ENCODE measurements at regions not wholly inside any gene's neighbourhood (a gene's known extent, or its start where the extent isn't known, plus 50 kb on each side); places are given as distances from the start of the nearest gene placed in this dataset.

DNA sequence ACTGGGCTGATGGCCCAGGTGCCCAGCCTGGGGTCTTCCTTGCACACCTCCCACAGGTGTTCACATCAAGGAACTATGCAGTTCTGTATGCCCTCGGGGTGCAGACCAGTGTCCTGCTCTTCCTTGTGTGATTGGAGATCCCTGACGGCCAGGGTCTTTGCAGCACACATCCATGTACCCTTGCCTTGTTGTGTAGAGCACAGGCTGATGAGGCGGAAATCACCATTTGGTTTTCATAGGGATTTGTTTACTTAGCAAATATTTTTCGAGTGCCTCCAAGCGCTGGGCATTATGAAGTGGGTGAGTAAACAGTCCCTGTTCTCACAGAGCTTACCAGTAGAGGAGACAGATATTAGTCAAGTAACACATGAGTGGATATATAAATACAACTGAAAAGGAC, 209.3 kb upstream of the UMPS start:
- H3K4ac ChIP-seq (ENCODE audit: low read length) = no peak overlapping the region
- H2AK5ac ChIP-seq (ENCODE audit: low read depth, low read length) = no peak overlapping the region
- DNase-seq (ENCODE audit: low spot score) = no peak
- H4K8ac ChIP-seq (ENCODE audit: low read depth, low read length) = no peak overlapping the region
- no peak overlapping the region for H2BK12ac ChIP-seq (ENCODE audit: low read length)
- H3K4me2 ChIP-seq (ENCODE audit: insufficient read depth, low read length, poor library complexity, severe bottlenecking) = no peak overlapping the region
- no peak overlapping the region for H4K91ac ChIP-seq (ENCODE audit: low read depth, low read length, poor library complexity)
- H3K18ac ChIP-seq (ENCODE audit: low read length) = no peak overlapping the region
- no peak overlapping the region for H3K4me3 ChIP-seq (ENCODE audit: low read length in 2 of 2)
- H3K14ac ChIP-seq (ENCODE audit: low read length) = no peak overlapping the region
- H3K23ac ChIP-seq (ENCODE audit: low read depth, low read length, poor library complexity) = peak overlapping the region; percentile 27
- no peak overlapping the region for H3K27ac ChIP-seq (replicated peaks; ENCODE audit: low read length)
- WGBS, 2 donors (ENCODE audit: extremely low coverage in 2 of 2, insufficient read length in 2 of 2, insufficient replicate concordance in 1 of 2) = no CpG with 5 or more reads among the region's 5 CpGs
- H2BK15ac ChIP-seq (ENCODE audit: low read length) = no peak overlapping the region
- H3K4me1 ChIP-seq (ENCODE audit: control insufficient read depth in 2 of 2, insufficient read depth in 1 of 2, low read depth in 1 of 2, low read length in 2 of 2) = no peaks in the 10 kb centered on the region
- H3K79me1 ChIP-seq (ENCODE audit: low read depth, low read length) = no peaks in the 10 kb centered on the region
- no peaks in the 10 kb centered on the region for H3K27me3 ChIP-seq (ENCODE audit: control insufficient read depth in 3 of 3, insufficient read depth in 3 of 3, low read depth in 1 of 3, low read length in 3 of 3)
- no peaks in the 10 kb centered on the region for H3K36me3 ChIP-seq (replicated peaks in 1 of 2; ENCODE audit: control insufficient read depth in 2 of 2, insufficient read depth in 2 of 2, low read length in 2 of 2)
- no peak overlapping the region for H2AFZ ChIP-seq (ENCODE audit: low read length)
- H2BK120ac ChIP-seq (ENCODE audit: low read depth, low read length) = no peak overlapping the region
- H2BK5ac ChIP-seq (ENCODE audit: low read length) = no peak overlapping the region
- H3K9me3 ChIP-seq (replicated peaks in 1 of 2; ENCODE audit: control insufficient read depth in 2 of 2, insufficient read depth in 1 of 2, low read depth in 1 of 2, low read length in 2 of 2) = no peaks in the 10 kb centered on the region
- H3K9ac ChIP-seq (ENCODE audit: low read depth, low read length, poor library complexity) = no peak overlapping the region

DNA sequence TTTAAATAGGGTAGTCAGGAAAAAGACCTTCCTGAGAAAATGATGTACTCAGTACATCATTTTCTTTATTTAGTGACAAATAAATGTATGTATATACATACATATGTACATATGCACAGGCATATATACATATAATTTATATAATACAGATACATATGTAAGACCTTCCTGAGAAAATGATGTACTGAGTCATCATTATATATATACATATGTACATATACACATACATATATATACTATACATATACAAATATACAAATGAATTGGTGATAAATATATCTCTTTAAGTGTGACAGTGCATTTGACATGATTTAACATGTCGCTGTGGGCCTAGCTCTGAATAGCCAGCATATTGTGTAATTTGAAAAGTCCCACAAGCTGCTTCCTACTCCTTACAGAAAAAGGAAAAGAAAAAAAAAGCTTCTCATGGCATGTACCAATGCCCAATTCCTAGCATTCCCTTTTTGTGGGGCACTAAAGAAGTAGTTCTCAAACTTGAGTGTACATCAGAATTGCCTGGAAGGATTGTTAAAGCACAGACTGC, 208.1 kb upstream of the UMPS start:
- no peak overlapping the region for H2AFZ ChIP-seq (ENCODE audit: low read length)
- H3K4me2 ChIP-seq (ENCODE audit: insufficient read depth, low read length, poor library complexity, severe bottlenecking) = no peak overlapping the region
- no peak overlapping the region for H3K14ac ChIP-seq (ENCODE audit: low read length)
- no peaks in the 10 kb centered on the region for H3K36me3 ChIP-seq (replicated peaks in 1 of 2; ENCODE audit: control insufficient read depth in 2 of 2, insufficient read depth in 2 of 2, low read length in 2 of 2)
- no peak overlapping the region for H2BK5ac ChIP-seq (ENCODE audit: low read length)
- H3K4me1 ChIP-seq (ENCODE audit: control insufficient read depth in 2 of 2, insufficient read depth in 1 of 2, low read depth in 1 of 2, low read length in 2 of 2) = no peaks in the 10 kb centered on the region
- H3K27me3 ChIP-seq (ENCODE audit: control insufficient read depth in 3 of 3, insufficient read depth in 3 of 3, low read depth in 1 of 3, low read length in 3 of 3) = no peaks in the 10 kb centered on the region
- H4K8ac ChIP-seq (ENCODE audit: low read depth, low read length) = no peak overlapping the region
- no peaks in the 10 kb centered on the region for H3K79me1 ChIP-seq (ENCODE audit: low read depth, low read length)
- WGBS, 2 donors (ENCODE audit: extremely low coverage in 2 of 2, insufficient read length in 2 of 2, insufficient replicate concordance in 1 of 2) = no CpG with 5 or more reads among the region's 1 CpG
- no peak overlapping the region for H2BK12ac ChIP-seq (ENCODE audit: low read length)
- no peak overlapping the region for H2BK120ac ChIP-seq (ENCODE audit: low read depth, low read length)
- no peak overlapping the region for H2AK5ac ChIP-seq (ENCODE audit: low read depth, low read length)
- no peak overlapping the region for H3K9ac ChIP-seq (ENCODE audit: low read depth, low read length, poor library complexity)
- no peak overlapping the region for H3K18ac ChIP-seq (ENCODE audit: low read length)
- no peak overlapping the region for H3K23ac ChIP-seq (ENCODE audit: low read depth, low read length, poor library complexity)
- no peak overlapping the region for H2BK15ac ChIP-seq (ENCODE audit: low read length)
- H4K91ac ChIP-seq (ENCODE audit: low read depth, low read length, poor library complexity) = no peak overlapping the region
- no peak overlapping the region for H3K4ac ChIP-seq (ENCODE audit: low read length)
- no peak for DNase-seq (ENCODE audit: low spot score)
- no peak overlapping the region for H3K4me3 ChIP-seq (ENCODE audit: low read length in 2 of 2)
- no peaks in the 10 kb centered on the region for H3K9me3 ChIP-seq (replicated peaks in 1 of 2; ENCODE audit: control insufficient read depth in 2 of 2, insufficient read depth in 1 of 2, low read depth in 1 of 2, low read length in 2 of 2)
- no peak overlapping the region for H3K27ac ChIP-seq (replicated peaks; ENCODE audit: low read length)

DNA sequence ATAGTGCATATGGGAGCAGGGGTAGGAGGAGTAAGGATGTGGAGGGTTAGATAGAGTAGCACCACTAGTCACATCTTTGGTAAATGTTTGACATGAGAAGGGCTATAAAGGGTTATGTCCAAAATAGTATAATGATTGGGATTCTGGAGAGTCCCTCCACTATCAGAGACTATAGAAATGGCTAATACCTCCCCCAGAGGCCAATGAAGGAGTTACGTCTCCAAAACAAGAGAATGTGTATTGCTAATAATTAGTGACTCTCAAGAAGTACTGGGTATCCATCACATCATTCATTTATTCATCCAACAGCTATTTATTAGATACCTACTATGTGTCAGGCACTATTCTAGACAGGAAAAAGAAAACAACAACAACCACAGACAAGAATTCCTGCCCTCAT, 203.7 kb upstream of the UMPS start:
- Histone ChIP-seq H3K23ac (ENCODE audit: low read depth, low read length, poor library complexity) (no peak overlapping the region), H4K8ac (ENCODE audit: low read depth, low read length) (no peak overlapping the region), H3K14ac (ENCODE audit: low read length) (no peak overlapping the region), H2AK5ac (ENCODE audit: low read depth, low read length) (no peak overlapping the region), H2AFZ (ENCODE audit: low read length) (no peak overlapping the region), H3K18ac (ENCODE audit: low read length) (no peak overlapping the region), H4K91ac (ENCODE audit: low read depth, low read length, poor library complexity) (no peak overlapping the region), H3K4ac (ENCODE audit: low read length) (no peak overlapping the region), H2BK5ac (ENCODE audit: low read length) (no peak overlapping the region), H2BK120ac (ENCODE audit: low read depth, low read length) (no peak overlapping the region), H3K9me3 (replicated peaks in 1 of 2; ENCODE audit: control insufficient read depth in 2 of 2, insufficient read depth in 1 of 2, low read depth in 1 of 2, low read length in 2 of 2) (no peaks in the 10 kb centered on the region), H3K9ac (ENCODE audit: low read depth, low read length, poor library complexity) (no peak overlapping the region), H3K79me1 (ENCODE audit: low read depth, low read length) (no peaks in the 10 kb centered on the region), H3K36me3 (replicated peaks in 1 of 2; ENCODE audit: control insufficient read depth in 2 of 2, insufficient read depth in 2 of 2, low read length in 2 of 2) (no peaks in the 10 kb centered on the region), H3K4me2 (ENCODE audit: insufficient read depth, low read length, poor library complexity, severe bottlenecking) (no peak overlapping the region), H3K4me1 (ENCODE audit: control insufficient read depth in 2 of 2, insufficient read depth in 1 of 2, low read depth in 1 of 2, low read length in 2 of 2) (peaks cover 2 to 9% of the 10 kb centered on the region in 2 donors), H3K4me3 (ENCODE audit: low read length in 2 of 2) (no peak overlapping the region), H2BK15ac (ENCODE audit: low read length) (no peak overlapping the region), H2BK12ac (ENCODE audit: low read length) (no peak overlapping the region), H3K27me3 (ENCODE audit: control insufficient read depth in 3 of 3, insufficient read depth in 3 of 3, low read depth in 1 of 3, low read length in 3 of 3) (no peaks in the 10 kb centered on the region), H3K27ac (replicated peaks; ENCODE audit: low read length) (no peak overlapping the region)
- no peak for DNase-seq (ENCODE audit: low spot score)
- WGBS, 2 donors (ENCODE audit: extremely low coverage in 2 of 2, insufficient read length in 2 of 2, insufficient replicate concordance in 1 of 2) = no CpG with 5 or more reads among the region's 1 CpG

DNA sequence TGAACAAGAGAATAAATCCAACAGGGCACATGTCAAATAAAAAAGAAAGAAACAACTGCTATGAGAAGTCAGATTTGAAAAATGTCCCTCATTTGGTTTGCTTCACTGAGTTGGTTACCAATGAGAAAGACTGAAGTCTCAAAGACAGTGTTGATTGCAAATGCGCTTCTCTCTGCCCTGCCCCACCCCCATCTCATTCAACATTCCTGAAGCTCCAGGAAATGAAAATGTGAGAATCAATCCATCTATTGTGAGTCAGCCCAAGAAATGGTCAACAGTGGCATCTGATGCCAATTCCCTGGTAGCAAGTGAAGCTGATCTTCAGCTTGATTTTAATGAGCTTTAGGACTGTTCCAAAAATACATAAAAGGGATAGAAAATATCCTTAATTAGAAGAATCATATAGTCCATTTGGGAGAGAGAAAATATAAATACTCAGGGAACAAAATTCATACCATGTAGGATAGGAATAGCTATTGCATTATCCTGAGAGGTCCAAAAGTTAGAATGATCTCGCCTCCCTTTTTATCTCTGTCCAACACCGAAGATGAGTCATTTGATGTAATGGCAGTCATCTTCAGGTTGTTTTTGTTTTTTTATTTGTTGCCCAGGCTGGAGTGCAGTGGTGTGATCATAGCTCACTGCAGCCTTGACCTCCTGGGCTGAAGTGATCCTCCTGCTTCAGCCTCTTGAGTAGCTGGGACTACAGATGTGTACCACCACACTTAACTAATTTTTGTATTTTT, 200.3 kb upstream of the UMPS start:
- Histone ChIP-seq H3K4me2 (ENCODE audit: insufficient read depth, low read length, poor library complexity, severe bottlenecking) (no peak overlapping the region), H3K9me3 (replicated peaks in 1 of 2; ENCODE audit: control insufficient read depth in 2 of 2, insufficient read depth in 1 of 2, low read depth in 1 of 2, low read length in 2 of 2) (no peaks in the 10 kb centered on the region), H3K36me3 (replicated peaks in 1 of 2; ENCODE audit: control insufficient read depth in 2 of 2, insufficient read depth in 2 of 2, low read length in 2 of 2) (no peaks in the 10 kb centered on the region), H3K4me1 (ENCODE audit: control insufficient read depth in 2 of 2, insufficient read depth in 1 of 2, low read depth in 1 of 2, low read length in 2 of 2) (peaks cover 2 to 9% of the 10 kb centered on the region in 2 donors), H4K8ac (ENCODE audit: low read depth, low read length) (no peak overlapping the region), H3K27ac (replicated peaks; ENCODE audit: low read length) (no peak overlapping the region), H2AFZ (ENCODE audit: low read length) (no peak overlapping the region), H3K23ac (ENCODE audit: low read depth, low read length, poor library complexity) (no peak overlapping the region), H2BK120ac (ENCODE audit: low read depth, low read length) (no peak overlapping the region), H3K4me3 (ENCODE audit: low read length in 2 of 2) (no peak overlapping the region), H3K9ac (ENCODE audit: low read depth, low read length, poor library complexity) (no peak overlapping the region), H3K79me1 (ENCODE audit: low read depth, low read length) (no peaks in the 10 kb centered on the region), H3K4ac (ENCODE audit: low read length) (no peak overlapping the region), H2BK5ac (ENCODE audit: low read length) (no peak overlapping the region), H3K14ac (ENCODE audit: low read length) (no peak overlapping the region), H2AK5ac (ENCODE audit: low read depth, low read length) (no peak overlapping the region), H3K18ac (ENCODE audit: low read length) (no peak overlapping the region), H4K91ac (ENCODE audit: low read depth, low read length, poor library complexity) (no peak overlapping the region), H3K27me3 (ENCODE audit: control insufficient read depth in 3 of 3, insufficient read depth in 3 of 3, low read depth in 1 of 3, low read length in 3 of 3) (no peaks in the 10 kb centered on the region), H2BK15ac (ENCODE audit: low read length) (no peak overlapping the region), H2BK12ac (ENCODE audit: low read length) (no peak overlapping the region)
- no CpG with 5 or more reads among the region's 3 CpGs for WGBS, 2 donors (ENCODE audit: extremely low coverage in 2 of 2, insufficient read length in 2 of 2, insufficient replicate concordance in 1 of 2)
- no peak for DNase-seq (ENCODE audit: low spot score)

Data from neuronal stem cell (in vitro differentiated cells).